GM10266 (cell line): ENCODE measurements at regions not wholly inside any gene's neighbourhood (a gene's known extent, or its start where the extent isn't known, plus 50 kb on each side); places are given as distances from the start of the nearest gene placed in this dataset.

Source experiments
- DNase-seq: peaks from one replicate; pipeline ENCODE4 v3.0.0; 2012; ENCODE audit errors: extremely low spot score
- TF ChIP-seq, protein P1 (sequence below): IDR thresholded peaks from 2 replicates; pipeline ENCODE4 v1.5.1; 2012; ENCODE audit warnings: mild to moderate bottlenecking, low read depth; ENCODE audit not compliant: control insufficient read depth, insufficient read depth; ENCODE audit errors: missing control alignments

DNA sequence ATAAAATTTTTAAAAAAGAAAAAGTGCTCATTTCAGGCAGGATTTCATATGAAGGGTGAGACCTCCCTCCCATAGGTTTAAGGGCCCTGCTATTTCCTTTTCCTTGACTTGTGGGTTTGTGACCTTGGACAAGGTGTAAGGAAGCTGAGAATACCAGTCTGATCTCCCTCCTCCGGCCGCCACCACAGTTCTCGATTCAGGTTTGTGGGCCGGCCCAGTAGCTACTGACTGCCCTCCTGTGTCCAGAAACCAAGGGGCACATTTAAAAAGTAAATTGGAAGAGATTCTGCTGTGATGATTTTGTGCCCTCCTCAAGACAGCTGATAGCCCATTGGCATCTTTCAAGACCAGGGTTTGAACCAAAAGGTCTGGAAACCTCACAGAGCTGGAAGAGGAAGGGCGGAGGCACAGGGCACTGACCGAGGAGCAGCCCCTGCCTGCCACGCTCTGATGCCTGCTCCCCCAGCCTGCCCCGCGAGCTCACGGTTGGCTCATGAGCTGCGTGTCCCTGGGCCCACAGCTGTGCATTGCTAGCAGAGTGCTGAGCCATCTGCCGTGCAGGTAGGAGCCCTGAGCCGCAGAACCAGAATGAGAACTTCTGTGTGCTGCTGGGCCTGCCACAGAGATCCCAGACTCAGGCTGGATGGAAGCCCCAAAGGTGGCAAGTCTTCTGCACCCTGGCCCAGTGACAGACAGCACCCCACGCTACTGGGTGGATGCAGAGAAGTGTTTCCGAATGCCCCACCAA, 348.7 kb downstream of the NPHP4 start:
- TF ChIP-seq, protein P1, sequence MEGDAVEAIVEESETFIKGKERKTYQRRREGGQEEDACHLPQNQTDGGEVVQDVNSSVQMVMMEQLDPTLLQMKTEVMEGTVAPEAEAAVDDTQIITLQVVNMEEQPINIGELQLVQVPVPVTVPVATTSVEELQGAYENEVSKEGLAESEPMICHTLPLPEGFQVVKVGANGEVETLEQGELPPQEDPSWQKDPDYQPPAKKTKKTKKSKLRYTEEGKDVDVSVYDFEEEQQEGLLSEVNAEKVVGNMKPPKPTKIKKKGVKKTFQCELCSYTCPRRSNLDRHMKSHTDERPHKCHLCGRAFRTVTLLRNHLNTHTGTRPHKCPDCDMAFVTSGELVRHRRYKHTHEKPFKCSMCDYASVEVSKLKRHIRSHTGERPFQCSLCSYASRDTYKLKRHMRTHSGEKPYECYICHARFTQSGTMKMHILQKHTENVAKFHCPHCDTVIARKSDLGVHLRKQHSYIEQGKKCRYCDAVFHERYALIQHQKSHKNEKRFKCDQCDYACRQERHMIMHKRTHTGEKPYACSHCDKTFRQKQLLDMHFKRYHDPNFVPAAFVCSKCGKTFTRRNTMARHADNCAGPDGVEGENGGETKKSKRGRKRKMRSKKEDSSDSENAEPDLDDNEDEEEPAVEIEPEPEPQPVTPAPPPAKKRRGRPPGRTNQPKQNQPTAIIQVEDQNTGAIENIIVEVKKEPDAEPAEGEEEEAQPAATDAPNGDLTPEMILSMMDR: no peak
- DNase-seq: no peak

DNA sequence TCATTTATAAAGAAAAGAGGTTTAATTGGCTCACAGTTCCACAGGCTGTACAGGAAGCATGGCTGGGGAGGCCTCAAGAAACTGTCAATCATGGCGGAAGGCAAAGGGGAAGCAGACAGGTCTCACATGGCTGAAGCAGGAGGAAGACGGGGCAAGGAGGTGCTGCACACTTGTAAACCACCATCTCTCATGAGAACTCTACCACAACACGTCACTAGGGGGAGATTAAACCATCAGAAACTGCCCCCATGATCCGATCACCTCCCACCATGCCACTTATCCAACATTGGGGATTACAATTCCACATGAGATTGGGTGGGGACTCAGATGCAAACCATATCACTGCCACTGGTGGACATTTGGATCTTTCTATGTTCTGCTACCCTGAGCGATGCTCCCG, 351.4 kb downstream of the NPHP4 start:
- DNase-seq: no peak
- TF ChIP-seq, protein P1: no peak

DNA sequence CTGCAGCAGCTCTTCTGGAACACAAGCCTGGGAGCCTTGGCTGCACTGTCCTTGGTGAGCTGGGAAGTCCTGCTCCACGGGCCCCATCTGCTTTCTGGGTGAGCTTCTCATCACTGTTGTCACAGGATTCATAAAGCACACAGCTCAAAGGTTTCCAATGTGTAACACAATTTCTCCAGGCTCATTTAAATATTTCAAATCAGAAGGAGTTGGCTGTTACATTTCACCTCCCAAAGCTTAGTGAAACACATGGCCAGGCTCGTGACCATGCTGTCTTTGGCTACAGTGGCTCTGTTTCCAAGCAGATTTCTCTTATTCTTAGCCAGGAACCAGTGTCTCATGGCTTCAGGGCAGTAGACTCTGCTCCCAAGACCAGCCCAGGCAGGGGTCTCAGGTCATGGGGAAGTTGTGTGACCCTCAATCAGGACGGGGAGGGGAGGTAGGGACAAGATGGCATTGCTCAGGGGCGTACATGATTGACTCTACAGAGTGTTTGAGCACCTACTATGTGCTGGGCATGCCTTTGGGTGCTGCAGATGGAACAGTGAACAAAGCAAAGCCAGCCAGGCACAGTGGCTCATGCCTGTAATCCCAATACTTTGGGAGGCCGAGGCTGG, 353.0 kb downstream of the NPHP4 start:
- TF ChIP-seq, protein P1: no peak
- no peak for DNase-seq

DNA sequence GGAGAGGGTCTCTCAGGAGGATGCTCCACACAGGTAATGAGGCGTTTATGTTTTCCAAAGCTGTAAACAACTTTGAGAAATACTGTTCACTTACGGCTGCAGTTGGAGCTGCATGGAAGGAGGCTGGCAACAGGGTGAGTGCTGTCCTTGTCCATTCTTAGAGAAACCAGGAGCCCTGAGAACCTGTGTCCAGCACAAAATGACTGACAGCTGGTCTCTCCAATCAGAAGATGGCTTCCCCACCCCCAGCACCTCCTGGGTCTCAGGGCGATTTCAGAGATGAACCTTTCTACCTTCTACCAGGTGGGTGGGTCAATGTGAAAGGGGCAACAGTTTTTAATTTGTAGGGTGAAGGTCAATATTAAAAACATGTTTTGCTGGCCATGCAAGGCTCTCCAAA, 353.6 kb downstream of the NPHP4 start:
- TF ChIP-seq, protein P1: no peak
- no peak for DNase-seq

DNA sequence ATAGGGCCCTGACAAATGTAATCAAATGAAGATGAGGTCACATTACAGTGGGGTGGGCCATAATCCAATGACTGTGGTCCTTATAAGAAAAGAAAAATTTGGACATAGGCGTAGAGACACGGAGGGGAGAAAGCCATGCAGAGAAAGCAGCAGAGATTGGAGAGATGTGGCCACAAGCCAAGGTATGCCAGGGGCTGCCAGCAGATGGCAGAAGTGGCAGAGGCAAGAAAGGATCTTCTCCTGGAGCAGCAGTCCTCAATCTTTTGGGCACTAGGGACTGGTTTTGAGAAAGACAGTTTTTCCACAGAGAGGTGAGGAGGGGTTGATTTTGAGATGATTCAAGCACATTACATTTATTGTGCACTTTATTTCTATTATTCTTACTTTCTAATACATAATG, 355.1 kb downstream of the NPHP4 start:
- no peak for DNase-seq
- TF ChIP-seq, protein P1: no peak

DNA sequence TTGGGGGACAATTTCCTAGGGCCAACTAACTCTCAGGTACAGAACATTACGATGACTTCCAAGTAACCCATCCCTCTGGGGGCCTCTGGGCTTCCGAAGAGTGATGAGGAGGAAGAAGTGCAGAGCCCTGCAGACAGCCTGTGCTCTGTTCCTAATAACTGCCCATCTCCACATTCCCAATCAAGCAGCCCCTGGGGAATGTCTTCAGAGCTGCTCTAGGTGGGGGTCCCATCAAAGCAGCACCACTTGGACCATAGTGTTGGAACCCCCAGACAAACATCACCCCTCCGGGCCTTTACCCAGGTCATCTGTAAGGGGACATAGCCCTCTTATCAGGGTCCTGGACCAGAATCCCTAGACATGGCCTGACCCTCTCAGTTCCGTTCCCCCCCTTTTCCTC, 357.3 kb downstream of the NPHP4 start:
- no peak for DNase-seq
- TF ChIP-seq, protein P1: no peak

DNA sequence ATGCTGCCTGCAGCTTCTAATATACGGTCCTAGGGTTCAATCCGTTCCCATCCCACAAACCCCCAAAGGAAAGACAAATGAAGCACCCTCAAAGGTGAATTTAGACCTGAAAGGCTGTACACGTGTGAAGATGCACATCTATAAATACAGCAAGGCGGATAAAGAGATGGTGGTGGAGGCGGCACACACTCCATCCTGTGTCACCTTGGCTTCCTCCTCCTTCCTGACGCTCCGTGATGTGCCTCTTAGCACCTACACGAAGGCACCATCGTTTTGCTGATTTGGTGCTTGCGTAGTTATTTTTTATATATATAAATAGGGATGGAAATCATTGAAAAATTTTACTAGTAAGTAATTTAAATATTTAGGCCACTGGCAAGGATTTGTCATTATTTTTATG, 359.4 kb downstream of the NPHP4 start:
- TF ChIP-seq, protein P1: no peak
- no peak for DNase-seq
